Activated naive CD8-positive, alpha-beta T cell treated with anti-CD3 and anti-CD28 coated beads, Interleukin-2, amount 50 U/mL, for 24 hours (primary cell): ENCODE measurements at regions not wholly inside any gene's neighbourhood (a gene's known extent, or its start where the extent isn't known, plus 50 kb on each side); places are given as distances from the start of the nearest gene placed in this dataset.

Experiments
- ATAC-seq: fragments of 150-1000 bp; cut with Tn5 transposase; one replicate; pipeline ENCODE4 v1.10.0; 2021
- DNase-seq: peaks from one replicate; pipeline ENCODE4 v3.0.0; 2021
- H3K27ac Mint-ChIP-seq: one replicate; pipeline ENCODE4 v1.8.0; 2021; ENCODE audit warnings: mild to moderate bottlenecking, mixed read lengths
- H3K27me3 Mint-ChIP-seq: one replicate; pipeline ENCODE4 v1.8.0; 2021; ENCODE audit warnings: mixed read lengths
- H3K36me3 Mint-ChIP-seq: one replicate; pipeline ENCODE4 v1.8.0; 2021; ENCODE audit warnings: low read depth, mixed read lengths
- H3K4me1 Mint-ChIP-seq: one replicate; pipeline ENCODE4 v1.8.0; 2021; ENCODE audit warnings: mixed read lengths
- H3K4me3 Mint-ChIP-seq: one replicate; pipeline ENCODE4 v1.8.0; 2021; ENCODE audit warnings: mild to moderate bottlenecking, moderate library complexity, mixed read lengths
- H3K9me3 Mint-ChIP-seq: one replicate; pipeline ENCODE4 v1.8.0; 2021; ENCODE audit warnings: mixed read lengths

DNA sequence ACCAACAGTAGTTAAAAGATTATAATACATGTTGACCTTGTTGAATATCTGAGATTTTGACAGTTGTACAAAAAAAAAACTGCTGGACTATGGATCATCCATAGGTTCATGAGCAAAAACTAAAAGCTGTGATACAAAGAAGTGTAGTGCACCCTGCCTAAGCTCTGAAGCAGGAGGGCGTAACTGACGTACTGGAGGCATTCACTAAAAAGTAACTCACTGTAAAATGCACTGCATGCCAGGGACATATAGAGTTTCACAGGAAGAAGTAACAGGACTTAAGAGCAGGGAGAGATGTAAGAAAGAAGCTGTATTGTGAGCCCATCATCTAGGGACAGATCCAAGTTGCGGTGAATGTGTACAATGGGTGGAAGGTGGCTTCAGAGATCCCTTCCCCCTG lies 177.9 kb downstream of the IRS2 start:
- Mint-ChIP-seq H3K9me3 (peaks cover 3% of the 10 kb centered on the region), H3K27me3 (no peaks in the 10 kb centered on the region), H3K36me3 (no peaks in the 10 kb centered on the region), H3K4me3 (no peak overlapping the region), H3K4me1 (no peaks in the 10 kb centered on the region), H3K27ac (no peak overlapping the region)
- ATAC-seq, result no peak
- DNase-seq, result no peak

DNA sequence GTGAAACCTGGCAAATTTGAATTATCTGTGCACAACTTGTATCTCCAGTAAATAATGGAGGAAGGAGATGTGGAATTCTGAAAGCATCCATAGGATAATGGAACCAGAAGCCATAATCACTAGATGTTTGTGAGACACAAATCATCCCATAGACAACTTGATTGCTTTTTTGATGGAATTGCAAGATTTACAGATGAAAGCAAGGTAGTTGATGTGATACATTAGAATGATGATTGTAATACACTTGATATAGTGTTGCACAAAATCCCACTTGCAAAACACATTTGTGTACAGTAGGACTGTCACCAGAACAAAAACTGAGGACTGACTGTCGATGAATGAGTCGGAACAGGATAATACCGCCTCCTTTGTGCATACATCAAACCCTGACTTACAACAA lies 178.3 kb downstream of the IRS2 start:
- no peaks in the 10 kb centered on the region for H3K27me3 Mint-ChIP-seq
- ATAC-seq, result no peak
- no peak for DNase-seq
- H3K9me3 Mint-ChIP-seq, result peaks cover 3% of the 10 kb centered on the region
- no peak overlapping the region for H3K27ac Mint-ChIP-seq
- H3K4me1 Mint-ChIP-seq, result no peaks in the 10 kb centered on the region
- H3K36me3 Mint-ChIP-seq, result no peaks in the 10 kb centered on the region
- H3K4me3 Mint-ChIP-seq, result no peak overlapping the region

DNA sequence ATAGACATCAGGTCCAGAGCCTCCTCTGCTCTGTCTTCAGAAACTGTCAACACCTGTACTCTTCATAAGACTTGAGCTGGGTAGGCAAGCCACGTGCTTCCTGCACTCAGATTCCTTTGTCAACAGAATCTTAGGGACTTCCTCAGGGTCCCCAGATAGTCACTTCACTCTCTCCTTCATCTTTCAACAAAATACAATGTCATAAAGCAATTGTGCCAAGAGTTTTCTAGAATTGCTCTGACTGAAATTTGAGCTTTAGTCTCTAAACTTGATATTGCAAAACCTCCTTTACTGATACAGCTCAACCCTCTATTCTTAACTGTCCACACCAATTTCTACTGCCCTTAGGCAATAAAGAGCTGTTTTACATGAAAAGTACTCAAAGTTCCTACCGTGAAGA lies 179.9 kb downstream of the IRS2 start:
- DNase-seq (no peak), ATAC-seq (no peak)
- H3K4me3 Mint-ChIP-seq, result no peak overlapping the region
- H3K27me3 Mint-ChIP-seq, result no peaks in the 10 kb centered on the region
- H3K4me1 Mint-ChIP-seq, result no peaks in the 10 kb centered on the region
- no peaks in the 10 kb centered on the region for H3K36me3 Mint-ChIP-seq
- peaks cover 3% of the 10 kb centered on the region for H3K9me3 Mint-ChIP-seq
- no peak overlapping the region for H3K27ac Mint-ChIP-seq

DNA sequence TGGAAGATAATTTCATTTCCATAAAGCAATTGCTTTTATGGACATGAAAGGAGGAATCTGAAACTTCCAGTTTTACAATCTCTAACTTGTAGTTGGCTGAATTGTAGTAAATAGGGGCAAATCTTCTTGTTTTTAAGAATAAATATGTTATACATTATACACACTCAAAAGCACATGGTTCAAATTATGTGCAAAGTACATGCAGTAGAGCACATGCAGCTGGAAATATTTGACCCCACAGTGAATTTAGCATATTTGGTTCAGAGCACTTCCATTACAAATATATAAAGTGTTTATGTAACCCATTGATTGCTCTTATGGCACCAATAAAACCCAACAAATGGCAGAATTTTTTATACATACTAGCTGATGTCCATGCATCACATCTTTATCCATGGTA lies 180.5 kb downstream of the IRS2 start:
- H3K36me3 Mint-ChIP-seq, result no peaks in the 10 kb centered on the region
- no peak overlapping the region for H3K27ac Mint-ChIP-seq
- no peak for DNase-seq
- H3K4me3 Mint-ChIP-seq, result no peak overlapping the region
- H3K9me3 Mint-ChIP-seq, result peaks cover 3% of the 10 kb centered on the region
- ATAC-seq, result no peak
- H3K4me1 Mint-ChIP-seq, result no peaks in the 10 kb centered on the region
- no peaks in the 10 kb centered on the region for H3K27me3 Mint-ChIP-seq

DNA sequence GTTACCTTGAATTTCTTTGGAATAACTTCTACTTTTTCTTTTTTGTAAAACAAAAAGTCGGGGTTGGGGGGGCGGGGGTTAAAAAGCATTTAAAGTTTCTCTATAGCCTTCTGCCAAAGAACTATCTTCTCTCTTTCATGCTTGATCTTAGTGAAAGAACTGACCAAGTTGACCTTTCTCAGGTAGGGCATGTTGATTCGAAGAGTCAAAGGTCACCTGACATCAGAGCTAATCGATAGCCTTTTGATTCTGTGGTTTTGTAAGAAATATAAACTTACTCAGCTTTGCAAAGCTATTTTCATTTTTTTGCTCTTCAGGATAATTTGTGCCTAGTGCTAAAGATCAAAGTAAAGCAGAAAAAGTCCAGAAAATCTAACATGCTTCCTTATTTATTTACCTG lies 181.5 kb downstream of the IRS2 start:
- DNase-seq (no peak), ATAC-seq (no peak)
- Mint-ChIP-seq H3K9me3 (peaks cover 3% of the 10 kb centered on the region), H3K27me3 (no peaks in the 10 kb centered on the region), H3K27ac (no peak overlapping the region), H3K36me3 (no peaks in the 10 kb centered on the region), H3K4me1 (no peaks in the 10 kb centered on the region), H3K4me3 (no peak overlapping the region)

DNA sequence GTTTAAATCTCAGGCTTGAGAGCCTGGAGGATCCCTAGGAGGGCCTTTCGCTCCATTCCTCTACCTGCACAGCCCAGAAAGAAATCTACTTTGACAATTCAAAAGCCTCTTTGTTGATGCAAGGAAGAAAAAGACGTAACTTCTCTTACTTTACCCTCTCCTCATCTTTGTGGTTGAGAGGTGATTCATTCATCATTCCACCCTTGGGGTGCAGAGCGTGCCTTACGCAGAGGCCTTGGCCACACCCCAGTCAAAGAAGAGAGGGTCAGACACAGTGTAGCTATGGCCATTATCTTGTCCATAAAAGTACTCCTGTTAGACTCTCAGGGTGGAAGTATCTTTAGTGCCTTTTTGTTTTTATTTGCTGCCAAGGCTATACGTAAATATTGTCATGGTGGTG lies 184.0 kb downstream of the IRS2 start:
- no peak for DNase-seq
- Mint-ChIP-seq H3K27me3 (no peaks in the 10 kb centered on the region), H3K4me3 (no peak overlapping the region), H3K27ac (no peak overlapping the region), H3K36me3 (no peaks in the 10 kb centered on the region), H3K4me1 (no peaks in the 10 kb centered on the region), H3K9me3 (peaks cover 3% of the 10 kb centered on the region)
- ATAC-seq, result no peak

DNA sequence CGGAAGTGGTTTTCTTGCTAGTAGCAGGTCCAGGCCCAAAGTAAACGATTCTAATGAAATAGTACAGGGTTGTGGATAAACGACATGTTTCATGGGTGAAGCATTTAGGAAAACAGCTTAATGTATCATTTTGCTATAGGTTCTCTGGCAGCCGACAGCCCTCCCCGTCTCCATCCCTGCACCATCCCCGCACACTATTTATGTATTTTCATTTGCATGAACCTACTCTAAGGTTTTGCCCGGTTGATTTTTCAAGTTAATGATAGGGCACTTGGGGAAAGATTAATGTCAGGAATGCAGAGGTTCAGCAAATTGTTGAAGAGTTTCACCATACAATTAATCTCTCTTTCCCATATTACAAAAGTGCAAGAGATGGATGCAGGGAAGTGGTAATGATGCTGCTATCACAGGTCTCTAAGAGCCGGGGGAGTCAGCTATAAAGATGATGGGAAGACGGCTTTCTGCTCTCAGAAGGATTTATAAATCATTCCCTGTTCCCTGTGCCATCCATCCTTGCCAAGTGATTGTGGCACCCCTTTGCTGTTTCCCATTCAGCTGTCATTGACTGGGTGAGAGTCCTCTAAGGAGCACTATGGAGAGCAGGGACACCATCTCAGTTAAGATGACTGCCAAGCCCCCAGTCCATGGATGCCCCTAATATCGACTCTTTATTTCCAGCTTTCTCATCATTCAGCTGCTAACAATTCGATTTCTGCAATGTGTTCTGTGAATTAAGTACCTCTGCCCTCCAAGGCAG lies 186.3 kb downstream of the IRS2 start:
- Mint-ChIP-seq H3K36me3 (no peaks in the 10 kb centered on the region), H3K4me1 (no peaks in the 10 kb centered on the region), H3K4me3 (no peak overlapping the region), H3K27me3 (no peaks in the 10 kb centered on the region), H3K9me3 (no peaks in the 10 kb centered on the region), H3K27ac (no peak overlapping the region)
- ATAC-seq, result no peak
- no peak for DNase-seq

DNA sequence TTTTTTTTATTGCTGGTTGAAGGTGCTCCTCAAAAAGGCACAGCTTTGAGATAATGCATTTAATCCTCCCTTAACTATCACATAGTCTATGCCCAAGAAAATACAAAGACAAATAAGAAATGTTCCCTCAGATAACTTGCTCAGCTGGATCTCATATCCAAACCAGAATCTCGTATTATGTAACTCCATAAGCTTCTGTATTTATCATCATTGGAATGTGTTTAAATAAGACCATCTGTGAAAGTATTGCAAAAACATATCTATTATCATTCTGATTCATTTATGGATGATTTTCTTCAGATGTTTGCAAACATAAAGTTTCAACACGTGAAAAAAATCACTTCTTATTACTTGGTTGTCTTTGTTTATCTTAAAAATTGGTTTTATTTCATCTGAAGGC lies 190.9 kb downstream of the IRS2 start:
- no peaks in the 10 kb centered on the region for H3K27me3 Mint-ChIP-seq
- no peaks in the 10 kb centered on the region for H3K4me1 Mint-ChIP-seq
- no peak overlapping the region for H3K27ac Mint-ChIP-seq
- DNase-seq (no peak), ATAC-seq (no peak)
- no peaks in the 10 kb centered on the region for H3K36me3 Mint-ChIP-seq
- H3K9me3 Mint-ChIP-seq, result no peaks in the 10 kb centered on the region
- H3K4me3 Mint-ChIP-seq, result no peak overlapping the region

DNA sequence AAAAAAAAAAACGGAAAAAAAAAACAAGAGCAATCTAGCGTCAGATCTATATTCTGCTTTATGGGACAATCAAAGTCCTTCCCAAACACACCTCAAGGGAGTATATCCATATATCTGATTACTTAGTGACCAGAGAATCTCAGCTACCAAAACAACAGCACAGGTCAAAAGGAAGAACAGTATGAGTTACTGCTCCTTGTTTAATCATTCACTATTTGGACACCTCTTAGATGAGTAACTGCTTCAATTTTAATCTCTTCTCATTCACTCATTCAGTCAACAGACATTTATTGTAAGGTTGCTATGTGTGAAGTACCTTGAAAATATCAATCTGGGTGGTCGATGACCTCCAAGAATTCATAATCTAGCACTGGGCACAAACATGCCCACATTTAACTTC lies 193.2 kb downstream of the IRS2 start:
- ATAC-seq (no peak), DNase-seq (no peak)
- Mint-ChIP-seq H3K4me1 (no peaks in the 10 kb centered on the region), H3K27ac (no peak overlapping the region), H3K27me3 (no peaks in the 10 kb centered on the region), H3K4me3 (no peak overlapping the region), H3K9me3 (no peaks in the 10 kb centered on the region), H3K36me3 (no peaks in the 10 kb centered on the region)

DNA sequence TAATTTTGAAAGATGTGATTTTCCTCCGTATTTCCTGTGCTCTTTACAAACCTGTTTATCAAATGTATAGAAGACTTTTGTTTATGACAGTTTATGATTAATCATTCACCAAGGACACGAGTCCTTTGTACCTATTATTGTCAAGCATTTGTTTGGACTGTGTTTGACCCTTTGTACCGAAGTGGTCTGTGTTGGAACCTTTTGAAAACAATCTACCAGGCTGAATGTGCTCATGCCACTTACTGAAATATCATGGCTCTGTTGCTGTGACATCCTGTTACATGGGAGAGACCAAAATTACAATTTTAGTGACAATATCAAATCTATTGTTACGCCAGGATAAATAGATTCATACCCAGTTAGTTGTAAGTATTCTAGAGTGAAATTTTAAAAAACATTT lies 193.6 kb downstream of the IRS2 start:
- H3K36me3 Mint-ChIP-seq, result no peaks in the 10 kb centered on the region
- H3K4me1 Mint-ChIP-seq, result no peaks in the 10 kb centered on the region
- H3K9me3 Mint-ChIP-seq, result no peaks in the 10 kb centered on the region
- H3K27ac Mint-ChIP-seq, result no peak overlapping the region
- H3K27me3 Mint-ChIP-seq, result no peaks in the 10 kb centered on the region
- no peak overlapping the region for H3K4me3 Mint-ChIP-seq
- DNase-seq, result no peak
- ATAC-seq, result no peak

DNA sequence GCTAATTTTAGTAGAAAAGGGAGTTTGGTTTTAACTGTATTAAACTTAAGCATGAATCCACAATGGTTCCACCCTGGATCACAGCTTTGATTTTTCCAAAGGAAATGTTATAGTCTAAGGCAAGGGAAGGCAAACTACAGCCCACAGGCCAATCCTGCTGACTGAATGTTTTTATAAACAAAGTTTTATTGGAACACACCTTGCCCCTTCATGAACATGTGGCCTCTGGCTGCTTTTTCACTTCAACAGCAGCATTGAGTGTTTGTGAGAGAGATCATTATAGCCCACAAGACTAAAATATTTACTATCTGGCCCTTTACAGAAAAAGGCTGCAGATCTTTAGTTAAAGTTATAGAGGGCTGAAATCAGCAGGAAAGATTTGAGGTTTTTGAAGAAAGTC lies 198.7 kb downstream of the IRS2 start:
- no peaks in the 10 kb centered on the region for H3K9me3 Mint-ChIP-seq
- no peak overlapping the region for H3K27ac Mint-ChIP-seq

DNA sequence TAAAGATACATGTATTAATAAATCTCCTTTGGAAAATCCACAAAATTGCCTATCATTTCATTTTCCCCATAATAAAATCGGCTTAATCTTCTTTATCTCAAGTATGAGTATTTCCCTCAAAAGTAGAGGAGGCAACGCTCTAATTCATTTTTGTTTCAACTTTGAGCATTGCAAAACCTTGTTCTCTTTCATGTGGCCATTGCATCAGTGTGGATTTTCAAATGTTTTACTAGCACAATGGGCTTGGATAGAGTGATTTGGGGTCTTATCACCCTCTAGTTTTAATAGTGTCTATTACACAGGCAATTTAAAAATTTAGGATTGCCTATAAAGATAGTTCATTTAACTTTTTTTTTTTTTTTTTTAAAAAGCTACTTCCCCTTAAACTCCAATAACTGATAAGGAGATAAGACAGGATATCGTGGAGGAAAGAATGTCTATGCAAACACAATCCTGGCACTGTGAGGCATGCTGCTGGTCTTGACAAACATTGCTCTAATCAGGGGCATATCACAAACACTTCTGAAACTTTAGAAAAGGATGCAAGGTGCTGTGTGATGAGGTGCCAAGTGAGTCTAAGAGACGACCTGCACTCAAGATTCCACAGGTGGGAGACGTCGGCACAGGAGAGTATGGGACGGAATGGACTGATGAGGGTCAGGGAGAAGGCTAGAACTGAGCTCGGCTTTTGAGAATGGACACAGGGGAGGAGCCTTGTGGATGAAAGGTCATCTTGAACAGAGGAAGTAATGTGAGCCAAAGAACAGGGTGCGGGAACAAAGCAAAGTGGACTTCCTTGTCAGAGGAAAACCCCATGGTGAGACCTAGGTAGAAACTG lies 199.7 kb downstream of the IRS2 start:
- no peaks in the 10 kb centered on the region for H3K9me3 Mint-ChIP-seq
- no peaks in the 10 kb centered on the region for H3K4me1 Mint-ChIP-seq
- no peak overlapping the region for H3K4me3 Mint-ChIP-seq
- no peak for DNase-seq
- no peaks in the 10 kb centered on the region for H3K36me3 Mint-ChIP-seq
- ATAC-seq, result no peak
- no peak overlapping the region for H3K27ac Mint-ChIP-seq
- H3K27me3 Mint-ChIP-seq, result no peaks in the 10 kb centered on the region

More for the DNA sequence above, 198.7 kb downstream of the IRS2 start:
- DNase-seq, result no peak
- Mint-ChIP-seq H3K4me3 (no peak overlapping the region), H3K4me1 (no peaks in the 10 kb centered on the region), H3K36me3 (no peaks in the 10 kb centered on the region), H3K27me3 (no peaks in the 10 kb centered on the region)
- no peak for ATAC-seq

DNA sequence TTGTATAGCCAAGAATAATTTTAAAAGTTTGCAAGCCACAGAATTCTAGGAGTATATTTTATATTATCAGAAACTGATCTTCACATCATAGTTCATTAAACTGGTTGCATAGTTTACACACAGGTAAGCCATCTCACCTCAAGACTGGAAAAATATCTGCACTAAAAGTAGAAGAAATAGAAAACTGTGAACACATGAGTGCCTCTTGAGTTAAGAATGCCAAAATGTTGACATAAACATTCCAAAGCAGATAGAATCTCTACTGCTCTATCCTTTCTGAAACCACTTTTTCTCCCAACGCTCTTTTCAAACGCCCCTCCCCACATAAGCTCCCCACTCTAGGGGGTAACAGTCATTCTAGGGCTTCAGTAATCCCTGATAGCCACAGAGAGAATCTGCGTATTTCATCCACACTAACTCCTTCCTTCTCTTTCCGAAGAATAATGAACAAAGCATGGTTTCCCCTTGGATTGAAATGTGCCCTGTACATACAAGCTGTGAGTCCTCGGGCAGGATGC lies 201.5 kb downstream of the IRS2 start:
- H3K27ac Mint-ChIP-seq, result no peak overlapping the region
- no peaks in the 10 kb centered on the region for H3K9me3 Mint-ChIP-seq
- no peak overlapping the region for H3K4me3 Mint-ChIP-seq
- DNase-seq (no peak), ATAC-seq (no peak)
- H3K27me3 Mint-ChIP-seq, result no peaks in the 10 kb centered on the region
- H3K36me3 Mint-ChIP-seq, result no peaks in the 10 kb centered on the region
- no peaks in the 10 kb centered on the region for H3K4me1 Mint-ChIP-seq

DNA sequence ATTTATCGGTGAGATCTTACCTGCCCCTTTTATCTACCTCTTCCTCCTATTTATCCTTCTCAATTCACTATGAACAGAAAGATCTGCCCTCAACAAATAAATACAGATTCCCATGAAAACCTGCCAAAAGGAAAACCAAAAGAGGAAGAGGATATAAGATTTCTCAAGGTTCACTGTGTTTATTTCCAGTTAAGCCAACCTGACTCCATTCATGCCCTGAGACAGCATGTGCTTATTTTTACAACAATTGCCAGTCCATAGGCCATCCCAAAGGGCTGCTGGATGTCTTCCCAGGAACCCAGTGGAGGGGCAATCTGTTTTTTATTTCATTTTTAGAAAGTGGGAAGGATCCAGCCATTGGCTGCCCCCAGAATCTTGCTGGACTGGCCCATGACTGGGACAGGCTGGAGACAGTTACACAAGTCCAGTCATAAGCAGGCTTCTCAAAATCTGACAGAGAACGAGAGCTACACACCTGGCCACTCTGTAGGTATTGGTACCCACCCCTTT lies 209.1 kb downstream of the IRS2 start:
- no peaks in the 10 kb centered on the region for H3K36me3 Mint-ChIP-seq
- no peaks in the 10 kb centered on the region for H3K4me1 Mint-ChIP-seq
- no peaks in the 10 kb centered on the region for H3K27me3 Mint-ChIP-seq
- DNase-seq (no peak), ATAC-seq (no peak)
- no peak overlapping the region for H3K4me3 Mint-ChIP-seq
- no peak overlapping the region for H3K27ac Mint-ChIP-seq
- H3K9me3 Mint-ChIP-seq, result no peaks in the 10 kb centered on the region

DNA sequence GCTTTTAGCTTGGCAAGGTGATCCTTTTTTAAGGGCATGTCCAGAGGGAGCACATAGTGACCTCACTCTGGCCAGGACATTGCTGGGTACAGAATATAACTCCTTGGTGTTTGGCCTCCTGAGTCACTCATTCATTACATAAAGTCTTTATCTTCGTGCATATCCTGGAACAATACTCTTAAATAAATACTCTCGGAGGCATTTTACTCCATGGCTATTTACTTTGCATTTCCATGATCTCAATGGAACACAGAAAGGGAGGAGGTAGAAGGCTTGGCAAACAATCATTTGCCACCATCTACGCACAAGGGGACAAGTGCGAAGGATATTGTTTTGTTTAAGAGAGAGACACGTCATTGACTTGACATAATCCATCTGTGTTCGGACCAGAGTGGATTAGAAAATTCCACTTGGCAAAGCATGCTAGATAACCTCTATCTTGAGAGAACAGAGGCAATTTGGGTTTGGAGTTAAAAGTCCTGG lies 210.0 kb downstream of the IRS2 start:
- Mint-ChIP-seq H3K4me3 (no peak overlapping the region), H3K27ac (no peak overlapping the region), H3K36me3 (no peaks in the 10 kb centered on the region), H3K4me1 (no peaks in the 10 kb centered on the region), H3K27me3 (no peaks in the 10 kb centered on the region), H3K9me3 (no peaks in the 10 kb centered on the region)
- DNase-seq (no peak), ATAC-seq (no peak)
